K562 (cell line): ENCODE measurements at regions not wholly inside any gene's neighbourhood (a gene's known extent, or its start where the extent isn't known, plus 50 kb on each side); places are given as distances from the start of the nearest gene placed in this dataset. TPM values are rescaled to one million over a fixed set of nuclear protein-coding genes. Genes with fewer than 3 reads are reported as not detected.

Experiments used
- small RNA-seq: library from RNA; depleted of rRNA; stranded (forward); fragments of <200 nt; gene quantifications from one replicate; pipeline ENCODE3, GENCODE V24; 2014

Small RNA genes lying in the stretch of these regions (small RNA-seq; reads per million reads assigned to genes)
- not detected for gene AL355309.1
